ENCODE measurements at regions not wholly inside any gene's neighbourhood (a gene's known extent, or its start where the extent isn't known, plus 50 kb on each side); places are given as distances from the start of the nearest gene placed in this dataset.

GRCh38 chr3:18295171-18295920, 129.8 kb downstream of the SATB1 start:
- DNase-seq, result no peak

- DNase-seq, result no peak
Measured at GRCh38 chr3:18290157-18290556, 135.0 kb downstream of the SATB1 start.

- DNase-seq, result no peak
Measured at GRCh38 chr3:18288243-18288642, 136.9 kb downstream of the SATB1 start.

GRCh38 chr3:18284716-18285115, 140.4 kb downstream of the SATB1 start:
- DNase-seq, result no peak

GRCh38 chr3:18283680-18284079, 141.5 kb downstream of the SATB1 start:
- no peak for DNase-seq

- DNase-seq, result no peak
Measured at GRCh38 chr3:18282507-18282906, 142.6 kb downstream of the SATB1 start.

- DNase-seq, result no peak
Measured at GRCh38 chr3:18279226-18279737, 145.9 kb downstream of the SATB1 start.

GRCh38 chr3:18264853-18265252, 160.3 kb downstream of the SATB1 start:
- no peak for DNase-seq

- DNase-seq, result no peak
Measured at GRCh38 chr3:18264361-18264760, 160.8 kb downstream of the SATB1 start.

- no peak for DNase-seq
Measured at GRCh38 chr3:18258492-18258891, 166.6 kb downstream of the SATB1 start.

GRCh38 chr3:18252578-18252977, 172.6 kb downstream of the SATB1 start:
- DNase-seq, result no peak

- DNase-seq, result no peak
Measured at GRCh38 chr3:18250991-18251390, 174.1 kb downstream of the SATB1 start.

- no peak for DNase-seq
Measured at GRCh38 chr3:18249126-18249525, 176.0 kb downstream of the SATB1 start.

GRCh38 chr3:18247776-18248310, 177.3 kb downstream of the SATB1 start:
- DNase-seq, result no peak

GRCh38 chr3:18247139-18247695, 177.9 kb downstream of the SATB1 start:
- DNase-seq, result no peak

GRCh38 chr3:18246336-18247060, 178.6 kb downstream of the SATB1 start:
- DNase-seq, result no peak

- DNase-seq, result no peak
Measured at GRCh38 chr3:18245721-18246120, 179.4 kb downstream of the SATB1 start.

GRCh38 chr3:18241837-18242236, 183.3 kb downstream of the SATB1 start:
- no peak for DNase-seq

- DNase-seq, result no peak
Measured at GRCh38 chr3:18239674-18240073, 185.5 kb downstream of the SATB1 start.

GRCh38 chr3:18238746-18239331, 186.3 kb downstream of the SATB1 start:
- no peak for DNase-seq

GRCh38 chr3:18238332-18238731, 186.8 kb downstream of the SATB1 start:
- DNase-seq, result no peak

GRCh38 chr3:18237251-18238005, 187.7 kb downstream of the SATB1 start:
- no peak for DNase-seq

GRCh38 chr3:18236726-18237125, 188.4 kb downstream of the SATB1 start:
- no peak for DNase-seq
